GM23248 (cell line): ENCODE measurements at regions not wholly inside any gene's neighbourhood (a gene's known extent, or its start where the extent isn't known, plus 50 kb on each side); places are given as distances from the start of the nearest gene placed in this dataset.

Source experiments
- DNase-seq: peaks from one replicate; pipeline ENCODE4 v3.0.0-alpha.2; 2015
- H2AFZ ChIP-seq: fragments of 200-600 bp; sonication (generic); 2 replicates; pipeline ENCODE4 v1.6.1; 2016; ENCODE audit warnings: antibody characterized with exemption
- H3F3A ChIP-seq: fragments of 200-600 bp; sonication (generic); 2 replicates; pipeline ENCODE4 v1.6.1; 2016; ENCODE audit warnings: mild to moderate bottlenecking, antibody characterized with exemption, mixed run types; ENCODE audit not compliant: insufficient read depth
- H3K27ac ChIP-seq: fragments of 200-600 bp; sonication (generic); 2 replicates; pipeline ENCODE4 v1.5.1; 2016; ENCODE audit warnings: mild to moderate bottlenecking
- H3K27me3 ChIP-seq: fragments of 200-600 bp; sonication (generic); replicated peaks from 2 replicates; pipeline ENCODE4 v1.6.1; 2016; ENCODE audit warnings: mild to moderate bottlenecking; ENCODE audit not compliant: insufficient read depth
- H3K36me3 ChIP-seq: fragments of 200-600 bp; sonication (generic); 2 replicates; pipeline ENCODE4 v1.6.1; 2016; ENCODE audit warnings: low read depth, mild to moderate bottlenecking
- H3K4me1 ChIP-seq: fragments of 200-600 bp; sonication (generic); 2 replicates; pipeline ENCODE4 v1.6.1; 2016; ENCODE audit warnings: mild to moderate bottlenecking; ENCODE audit not compliant: insufficient read depth
- H3K4me2 ChIP-seq: fragments of 200-600 bp; sonication (generic); one replicate; pipeline ENCODE4 v1.6.1; 2016; ENCODE audit warnings: mild to moderate bottlenecking; ENCODE audit not compliant: unreplicated experiment
- H3K4me3 ChIP-seq: fragments of 200-600 bp; sonication (generic); 2 replicates; pipeline ENCODE4 v1.5.1; 2016; ENCODE audit warnings: mild to moderate bottlenecking
- H3K79me2 ChIP-seq: fragments of 200-600 bp; sonication (generic); 2 replicates; pipeline ENCODE4 v1.6.1; 2016; ENCODE audit warnings: mild to moderate bottlenecking; ENCODE audit not compliant: insufficient read depth
- H3K9ac ChIP-seq: fragments of 200-600 bp; sonication (generic); 2 replicates; pipeline ENCODE4 v1.6.1; 2016; ENCODE audit warnings: mild to moderate bottlenecking
- H3K9me2 ChIP-seq: fragments of 200-600 bp; sonication (generic); 2 replicates; pipeline ENCODE4 v1.6.1; 2016; ENCODE audit warnings: mixed run types, mild to moderate bottlenecking, moderate library complexity; ENCODE audit not compliant: insufficient read depth
- H3K9me3 ChIP-seq: fragments of 200-600 bp; sonication (generic); one replicate; pipeline ENCODE4 v1.6.1; 2017; ENCODE audit warnings: low read depth
- H4K20me1 ChIP-seq: fragments of 200-600 bp; sonication (generic); 2 replicates; pipeline ENCODE4 v1.6.0; 2016; ENCODE audit not compliant: insufficient read depth
- EZH2 ChIP-seq: fragments of 200-600 bp; sonication (generic); IDR thresholded peaks from 2 replicates; pipeline ENCODE4 v1.6.1; 2018; ENCODE audit warnings: antibody characterized with exemption, mild to moderate bottlenecking; ENCODE audit not compliant: insufficient read depth, poor library complexity, severe bottlenecking
- EZH2phosphoT487 ChIP-seq: fragments of 200-600 bp; sonication (generic); IDR thresholded peaks from 2 replicates; pipeline ENCODE4 v1.6.1; 2018; ENCODE audit warnings: antibody characterized with exemption, moderate library complexity, mild to moderate bottlenecking, low read depth; ENCODE audit not compliant: insufficient read depth
- WGBS, 2 experiments: methylation state at CpG; one replicate each; pipeline ENCODE4 v1.1.6; 2015 to 2017; ENCODE audit warnings: low lambda C conversion rate in 2 of 2, low coverage in 1 of 2; ENCODE audit errors: missing lambda C conversion rate in 2 of 2; 5-methylcytosine and 5-hydroxymethylcytosine counted together
- in situ Hi-C: fragments of 300-500 bp; cut with MboI; formaldehyde crosslinking; loops from 2 replicates; pipeline ENCODE4 v1.15.0; 2020

- peak overlapping the region; percentile 14; the same call in 1 of the 2 replicates for H3K4me3 ChIP-seq
- 0 out of 2 replicates have a peak overlapping the region, but pooled peaks have one; percentile 28 for H2AFZ ChIP-seq
- peak overlapping the region; percentile 10; the same call in 1 of the 2 replicates for H3K27ac ChIP-seq
- in situ Hi-C loops, result loop anchor here (25.0 kb wide), 1 partner anchor 388 kb away; no protein-coding TSS in a partner anchor
- peaks cover 31% of the 10 kb centered on the region for H3K4me1 ChIP-seq
- H3K9ac ChIP-seq, result no peak overlapping the region
- H3K79me2 ChIP-seq, result no peaks in the 10 kb centered on the region
- no peaks in the 10 kb centered on the region for H4K20me1 ChIP-seq
- H3K9me2 ChIP-seq, result 0 out of 2 replicates have a peak, but pooled peaks cover 5% of the 10 kb centered on the region
- no peaks in the 10 kb centered on the region for H3K36me3 ChIP-seq
- peak; percentile 49 for DNase-seq
- no peaks in the 10 kb centered on the region for H3K27me3 ChIP-seq
- H3K9me3 ChIP-seq, result no peaks in the 10 kb centered on the region
- no peak for TF ChIP-seq EZH2
- no peak for TF ChIP-seq EZH2phosphoT487
- peak overlapping the region; percentile 40 for H3K4me2 ChIP-seq
- 0 to 11% methylated on average over 2 of the region's 2 CpGs for WGBS, 2 experiments
- peaks cover 25% of the 10 kb centered on the region for H3F3A ChIP-seq
These were observed 51.4 kb upstream of the CHMP2B start for GRCh38 chr3:87175732-87176131.

GRCh38 chr3:87173776-87174175 is 53.3 kb upstream of the CHMP2B start:
- Histone ChIP-seq H2AFZ (no peak overlapping the region), H3K27me3 (no peaks in the 10 kb centered on the region), H4K20me1 (no peaks in the 10 kb centered on the region), H3F3A (peaks cover 25% of the 10 kb centered on the region; the same call in 1 of the 2 replicates), H3K9me3 (no peaks in the 10 kb centered on the region), H3K4me1 (peaks cover 24% of the 10 kb centered on the region), H3K79me2 (no peaks in the 10 kb centered on the region), H3K4me3 (no peak overlapping the region), H3K36me3 (no peaks in the 10 kb centered on the region), H3K4me2 (no peak overlapping the region), H3K9me2 (0 out of 2 replicates have a peak, but pooled peaks cover 5% of the 10 kb centered on the region), H3K9ac (no peak overlapping the region), H3K27ac (peak overlapping the region; percentile 59)
- in situ Hi-C loops, result no loop called here
- WGBS, 2 experiments, result 91 to 97% methylated on average over 2 of the region's 2 CpGs
- TF ChIP-seq EZH2phosphoT487, result no peak
- no peak for TF ChIP-seq EZH2
- no peak for DNase-seq

GRCh38 chr3:87173071-87173470 is 54.0 kb upstream of the CHMP2B start:
- H2AFZ ChIP-seq, result peak overlapping the region; percentile 42; the same call in 1 of the 2 replicates
- H3K9me3 ChIP-seq, result no peaks in the 10 kb centered on the region
- 0 out of 2 replicates have a peak, but pooled peaks cover 5% of the 10 kb centered on the region for H3K9me2 ChIP-seq
- H3K9ac ChIP-seq, result no peak overlapping the region; the same call in 1 of the 2 replicates
- peaks cover 25% of the 10 kb centered on the region; the same call in 1 of the 2 replicates for H3F3A ChIP-seq
- H3K4me3 ChIP-seq, result no peak overlapping the region
- DNase-seq, result peak; percentile 75
- H3K4me2 ChIP-seq, result peak overlapping the region; percentile 3
- peaks cover 24% of the 10 kb centered on the region for H3K4me1 ChIP-seq
- WGBS, 2 experiments, result 13 to 20% methylated on average over 3 of the region's 3 CpGs
- no peaks in the 10 kb centered on the region for H3K36me3 ChIP-seq
- TF ChIP-seq EZH2, result no peak
- TF ChIP-seq EZH2phosphoT487, result no peak
- H4K20me1 ChIP-seq, result no peaks in the 10 kb centered on the region
- peak overlapping the region; percentile 59 for H3K27ac ChIP-seq
- in situ Hi-C loops, result no loop called here
- no peaks in the 10 kb centered on the region for H3K27me3 ChIP-seq
- no peaks in the 10 kb centered on the region for H3K79me2 ChIP-seq

DNA sequence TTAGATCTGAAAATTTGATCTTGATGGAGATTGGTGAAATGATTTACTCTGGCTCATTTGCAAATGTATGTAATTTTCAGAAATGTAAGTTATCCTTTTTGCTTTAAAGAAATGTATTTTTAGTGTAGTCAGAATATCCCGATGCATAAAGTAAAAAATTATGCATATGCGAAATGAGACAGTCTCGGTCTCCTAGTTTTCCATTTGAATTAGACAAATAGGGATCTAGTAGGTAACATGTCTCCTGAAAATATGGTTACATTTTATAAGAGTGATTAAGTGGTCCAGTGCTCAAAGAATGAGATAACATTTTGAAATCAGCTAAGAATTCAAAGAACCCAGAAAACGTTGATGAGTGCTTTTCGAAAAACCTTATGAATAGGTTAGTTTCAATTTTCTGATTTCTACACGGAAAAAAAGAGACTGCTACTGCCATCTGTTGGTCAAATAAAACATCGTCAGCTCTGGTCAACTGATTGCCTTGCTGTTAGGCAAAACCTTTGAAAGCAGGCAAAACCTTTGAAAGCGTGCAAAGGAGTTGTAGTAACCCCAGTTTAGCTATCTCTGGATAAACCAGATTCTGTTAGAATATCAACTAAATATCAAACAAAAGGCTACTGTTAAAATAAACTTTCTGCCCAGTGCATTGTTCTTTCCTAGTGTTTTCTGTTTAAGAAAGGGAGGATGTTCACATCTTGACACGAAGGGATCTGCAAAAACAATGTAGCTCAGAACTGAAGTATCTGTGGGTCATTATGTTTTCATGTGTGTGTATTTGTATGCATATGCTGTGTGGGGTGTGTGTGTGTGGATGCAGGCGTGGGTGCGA is 59.3 kb upstream of the CHMP2B start:
- Histone ChIP-seq H3K9me3 (no peaks in the 10 kb centered on the region), H3K4me1 (peaks cover 7% of the 10 kb centered on the region), H3K27me3 (no peaks in the 10 kb centered on the region), H3F3A (peaks cover 6% of the 10 kb centered on the region; the same call in 1 of the 2 replicates), H3K36me3 (no peaks in the 10 kb centered on the region), H3K4me3 (peak overlapping the region; percentile 81), H3K9ac (peak overlapping the region; percentile 74), H3K27ac (0 out of 2 replicates have a peak overlapping the region, but pooled peaks have one; percentile 18), H2AFZ (peak overlapping the region; percentile 94), H3K9me2 (no peaks in the 10 kb centered on the region), H3K4me2 (peak overlapping the region; percentile 89), H4K20me1 (no peaks in the 10 kb centered on the region), H3K79me2 (no peaks in the 10 kb centered on the region)
- WGBS, 2 experiments, result 26 to 28% methylated on average over 11 of the region's 11 CpGs
- no peak for TF ChIP-seq EZH2
- TF ChIP-seq EZH2phosphoT487, result no peak
- peak; percentile 70 for DNase-seq
- in situ Hi-C loops, result no loop called here
